Activated CD4-positive, alpha-beta T cell treated with anti-CD3 and anti-CD28 coated beads, Interleukin-2, amount 50 U/mL, for 48 hours (primary cell): ENCODE measurements at regions not wholly inside any gene's neighbourhood (a gene's known extent, or its start where the extent isn't known, plus 50 kb on each side); places are given as distances from the start of the nearest gene placed in this dataset.
"Not testable (repeated sequence)": the region's sequence is repeated elsewhere in the genome, so short reads cannot be mapped to it uniquely, and the experiment has no call there.

ENCODE experiments used
- DNase-seq, 2 experiments: peaks; one replicate each; pipeline ENCODE4 v3.0.0-alpha.2; 2020

GRCh38 chr3:22836131-22836530 lies 367.0 kb upstream of the UBE2E2 start:
- no peak for DNase-seq

GRCh38 chr3:22843854-22844253 lies 359.3 kb upstream of the UBE2E2 start:
- DNase-seq = no peak

GRCh38 chr3:22846566-22846965 lies 356.6 kb upstream of the UBE2E2 start:
- no peak for DNase-seq

- DNase-seq = not testable (repeated sequence)
Observed at GRCh38 chr3:22849583-22849982, 353.5 kb upstream of the UBE2E2 start.

GRCh38 chr3:22856811-22857210 lies 346.3 kb upstream of the UBE2E2 start:
- DNase-seq = no peak

- DNase-seq = no peak
Observed at GRCh38 chr3:22858486-22858885, 344.6 kb upstream of the UBE2E2 start.

GRCh38 chr3:22859618-22860017 lies 343.5 kb upstream of the UBE2E2 start:
- no peak for DNase-seq

GRCh38 chr3:22861426-22861825 lies 341.7 kb upstream of the UBE2E2 start:
- no peak for DNase-seq

GRCh38 chr3:22862111-22862510 lies 341.0 kb upstream of the UBE2E2 start:
- DNase-seq = no peak

GRCh38 chr3:22882834-22883233 lies 320.3 kb upstream of the UBE2E2 start:
- DNase-seq = not testable (repeated sequence)

GRCh38 chr3:22885039-22885438 lies 318.1 kb upstream of the UBE2E2 start:
- no peak for DNase-seq

- no peak for DNase-seq
Observed at GRCh38 chr3:22885574-22886341, 317.4 kb upstream of the UBE2E2 start.

GRCh38 chr3:22886439-22887068 lies 316.6 kb upstream of the UBE2E2 start:
- no peak for DNase-seq

- DNase-seq = no peak
Observed at GRCh38 chr3:22887664-22888291, 315.3 kb upstream of the UBE2E2 start.

- no peak for DNase-seq
Observed at GRCh38 chr3:22893101-22893500, 310.0 kb upstream of the UBE2E2 start.

GRCh38 chr3:22893644-22894325 lies 309.3 kb upstream of the UBE2E2 start:
- no peak for DNase-seq

- DNase-seq = no peak
Observed at GRCh38 chr3:22894865-22895264, 308.3 kb upstream of the UBE2E2 start.

- DNase-seq = no peak
Observed at GRCh38 chr3:22895671-22896070, 307.5 kb upstream of the UBE2E2 start.

- no peak for DNase-seq
Observed at GRCh38 chr3:22898558-22898957, 304.6 kb upstream of the UBE2E2 start.

GRCh38 chr3:22899441-22899840 lies 303.7 kb upstream of the UBE2E2 start:
- no peak for DNase-seq

GRCh38 chr3:22900296-22900695 lies 302.8 kb upstream of the UBE2E2 start:
- no peak for DNase-seq

GRCh38 chr3:22901684-22902083 lies 301.4 kb upstream of the UBE2E2 start:
- no peak for DNase-seq

- DNase-seq = no peak
Observed at GRCh38 chr3:22907161-22907780, 295.9 kb upstream of the UBE2E2 start.
